ENCODE measurements at regions not wholly inside any gene's neighbourhood (a gene's known extent, or its start where the extent isn't known, plus 50 kb on each side); places are given as distances from the start of the nearest gene placed in this dataset.

GRCh38 chr10:91745090-91745831 is 53.0 kb upstream of the TNKS2 start:
- intact Hi-C loops (cut with DNase I; ENCODE audit: low total_unique reads) (no loop called here), in situ Hi-C loops (cut with MboI; ENCODE audit: low sequenced_read_pairs in 4 of 4) (no loop called here)
- ATAC-seq (peak; percentile 60), DNase-seq (peak in 1 of 2 donors; percentile 12)
- Histone ChIP-seq H3K4me3 (no peak overlapping the region), H3K4me1 (no peaks in the 10 kb centered on the region), H3K27ac (no peak overlapping the region), H3K36me3 (no peaks in the 10 kb centered on the region), H3K9me3 (no peaks in the 10 kb centered on the region), H3K27me3 (no peaks in the 10 kb centered on the region)
- no peak for TF ChIP-seq POLR2A (IDR thresholded peaks at IDR 0.05)
- TF ChIP-seq, protein P1, sequence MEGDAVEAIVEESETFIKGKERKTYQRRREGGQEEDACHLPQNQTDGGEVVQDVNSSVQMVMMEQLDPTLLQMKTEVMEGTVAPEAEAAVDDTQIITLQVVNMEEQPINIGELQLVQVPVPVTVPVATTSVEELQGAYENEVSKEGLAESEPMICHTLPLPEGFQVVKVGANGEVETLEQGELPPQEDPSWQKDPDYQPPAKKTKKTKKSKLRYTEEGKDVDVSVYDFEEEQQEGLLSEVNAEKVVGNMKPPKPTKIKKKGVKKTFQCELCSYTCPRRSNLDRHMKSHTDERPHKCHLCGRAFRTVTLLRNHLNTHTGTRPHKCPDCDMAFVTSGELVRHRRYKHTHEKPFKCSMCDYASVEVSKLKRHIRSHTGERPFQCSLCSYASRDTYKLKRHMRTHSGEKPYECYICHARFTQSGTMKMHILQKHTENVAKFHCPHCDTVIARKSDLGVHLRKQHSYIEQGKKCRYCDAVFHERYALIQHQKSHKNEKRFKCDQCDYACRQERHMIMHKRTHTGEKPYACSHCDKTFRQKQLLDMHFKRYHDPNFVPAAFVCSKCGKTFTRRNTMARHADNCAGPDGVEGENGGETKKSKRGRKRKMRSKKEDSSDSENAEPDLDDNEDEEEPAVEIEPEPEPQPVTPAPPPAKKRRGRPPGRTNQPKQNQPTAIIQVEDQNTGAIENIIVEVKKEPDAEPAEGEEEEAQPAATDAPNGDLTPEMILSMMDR (IDR thresholded peaks at IDR 0.05 in 4 of 5, conservative IDR thresholded peaks at IDR 0.05 in 1 of 5): peak in 1 of 5 experiments; percentile 21

DNA sequence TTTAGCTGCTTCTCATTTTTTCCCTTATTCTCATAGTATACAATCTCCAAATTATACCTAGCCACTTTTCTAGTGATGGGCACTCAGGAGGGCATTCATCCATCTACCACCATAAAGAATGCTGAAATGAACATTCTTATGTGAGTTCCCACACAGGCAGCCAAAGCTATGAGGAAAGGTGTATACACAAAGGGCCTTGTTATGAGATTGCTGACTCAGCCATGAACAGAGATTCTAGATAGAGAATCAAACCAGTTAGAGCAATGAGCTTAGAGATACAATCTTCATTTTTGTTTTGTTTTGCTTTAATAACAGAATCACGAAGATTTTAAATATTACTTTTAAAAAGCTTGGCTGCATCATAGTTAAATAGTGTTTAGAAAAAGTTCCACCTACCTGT is 54.8 kb upstream of the TNKS2 start:
- no peaks in the 10 kb centered on the region for H3K36me3 ChIP-seq
- no peaks in the 10 kb centered on the region for H3K4me1 ChIP-seq
- H3K27me3 ChIP-seq: peaks cover 0 to 5% (median 0%) of the 10 kb centered on the region in 3 donors
- H3K4me3 ChIP-seq: no peak overlapping the region
- H3K9me3 ChIP-seq: no peaks in the 10 kb centered on the region
- no peak for ATAC-seq
- no peak for TF ChIP-seq POLR2A (IDR thresholded peaks at IDR 0.05)
- TF ChIP-seq, protein P1 (IDR thresholded peaks at IDR 0.05 in 4 of 5, conservative IDR thresholded peaks at IDR 0.05 in 1 of 5): no peak
- intact Hi-C loops (cut with DNase I; ENCODE audit: low total_unique reads): no loop called here
- DNase-seq: no peak
- H3K27ac ChIP-seq: no peak overlapping the region
- in situ Hi-C loops (cut with MboI; ENCODE audit: low sequenced_read_pairs in 4 of 4): no loop called here

- Histone ChIP-seq H3K9me3 (no peaks in the 10 kb centered on the region), H3K27ac (no peak overlapping the region), H3K27me3 (peaks cover 0 to 5% (median 0%) of the 10 kb centered on the region in 3 donors), H3K4me1 (no peaks in the 10 kb centered on the region), H3K4me3 (no peak overlapping the region), H3K36me3 (no peaks in the 10 kb centered on the region)
- DNase-seq: no peak
- TF ChIP-seq POLR2A (IDR thresholded peaks at IDR 0.05): no peak
- TF ChIP-seq, protein P1 (IDR thresholded peaks at IDR 0.05 in 4 of 5, conservative IDR thresholded peaks at IDR 0.05 in 1 of 5): no peak
- in situ Hi-C loops (cut with MboI; ENCODE audit: low sequenced_read_pairs in 4 of 4): no loop called here
- no peak for ATAC-seq
- intact Hi-C loops (cut with DNase I; ENCODE audit: low total_unique reads): no loop called here
Measured at GRCh38 chr10:91742229-91742628, 56.0 kb upstream of the TNKS2 start.

DNA sequence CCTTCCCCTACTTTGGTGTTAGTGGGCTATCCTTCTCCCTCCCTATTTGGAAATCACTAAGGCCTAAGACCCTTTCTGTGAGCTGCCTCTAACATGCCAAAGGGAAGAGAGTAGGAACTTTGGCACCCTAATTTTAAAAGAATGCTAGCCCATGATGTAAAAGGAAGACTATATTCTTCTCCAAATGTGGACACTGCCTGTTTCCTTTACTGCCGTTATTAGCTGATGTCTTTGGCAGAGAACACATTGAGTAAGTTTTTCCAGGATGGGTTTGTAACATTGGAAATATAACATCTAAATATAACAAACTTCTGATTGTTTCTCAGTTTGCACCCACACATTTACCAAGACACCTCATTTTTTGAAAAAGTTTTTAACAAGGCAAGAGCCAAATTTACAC is 56.9 kb upstream of the TNKS2 start:
- in situ Hi-C loops (cut with MboI; ENCODE audit: low sequenced_read_pairs in 4 of 4): no loop called here
- Histone ChIP-seq H3K9me3 (no peaks in the 10 kb centered on the region), H3K27me3 (peaks cover 0 to 5% (median 0%) of the 10 kb centered on the region in 3 donors), H3K4me3 (no peak overlapping the region), H3K36me3 (no peaks in the 10 kb centered on the region), H3K27ac (no peak overlapping the region), H3K4me1 (no peaks in the 10 kb centered on the region)
- intact Hi-C loops (cut with DNase I; ENCODE audit: low total_unique reads): no loop called here
- no peak for ATAC-seq
- TF ChIP-seq, protein P1 (IDR thresholded peaks at IDR 0.05 in 4 of 5, conservative IDR thresholded peaks at IDR 0.05 in 1 of 5): no peak
- TF ChIP-seq POLR2A (IDR thresholded peaks at IDR 0.05): no peak
- no peak for DNase-seq
